ENCODE measurements at regions not wholly inside any gene's neighbourhood (a gene's known extent, or its start where the extent isn't known, plus 50 kb on each side); places are given as distances from the start of the nearest gene placed in this dataset.

DNA sequence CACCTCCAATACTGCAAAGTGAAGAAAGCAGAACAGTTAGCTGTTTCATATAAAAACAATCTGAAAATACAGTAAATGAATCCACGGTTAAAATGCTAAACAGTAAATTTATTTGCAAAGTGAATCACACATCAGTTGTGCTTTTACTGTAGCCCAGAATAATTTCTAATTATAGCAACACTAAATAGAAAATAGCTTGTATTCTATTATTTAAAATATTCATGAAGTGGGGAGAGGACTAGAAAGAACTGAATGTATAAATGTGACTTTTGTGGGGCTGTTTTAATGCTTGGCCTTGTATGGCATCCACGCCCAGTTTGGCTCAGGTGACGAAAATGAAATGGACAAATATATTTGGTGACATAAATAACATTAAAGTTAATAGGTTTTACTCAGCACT lies 148.2 kb downstream of the ATP23 start:
- no peaks in the 10 kb centered on the region for H3K4me1 ChIP-seq (ENCODE audit: insufficient read depth, low read length, severe bottlenecking)
- no peaks in the 10 kb centered on the region for H3F3A ChIP-seq (ENCODE audit: insufficient read depth, low read length)
- H3K79me2 ChIP-seq (ENCODE audit: insufficient read depth, low read length), result no peaks in the 10 kb centered on the region
- no peaks in the 10 kb centered on the region for H3K27me3 ChIP-seq (ENCODE audit: insufficient read depth, low read length)
- H3K36me3 ChIP-seq (ENCODE audit: insufficient read depth, low read length), result no peaks in the 10 kb centered on the region
- H3K9me3 ChIP-seq (ENCODE audit: low read length), result no peaks in the 10 kb centered on the region
- no peak overlapping the region for H3K9ac ChIP-seq (ENCODE audit: low read length)
- no peaks in the 10 kb centered on the region for H4K20me1 ChIP-seq (ENCODE audit: insufficient read depth, low read length)
- TF ChIP-seq EZH2 (IDR thresholded peaks at IDR 0.05; ENCODE audit: borderline replicate concordance, low read length), result no peak
- TF ChIP-seq, protein P1, sequence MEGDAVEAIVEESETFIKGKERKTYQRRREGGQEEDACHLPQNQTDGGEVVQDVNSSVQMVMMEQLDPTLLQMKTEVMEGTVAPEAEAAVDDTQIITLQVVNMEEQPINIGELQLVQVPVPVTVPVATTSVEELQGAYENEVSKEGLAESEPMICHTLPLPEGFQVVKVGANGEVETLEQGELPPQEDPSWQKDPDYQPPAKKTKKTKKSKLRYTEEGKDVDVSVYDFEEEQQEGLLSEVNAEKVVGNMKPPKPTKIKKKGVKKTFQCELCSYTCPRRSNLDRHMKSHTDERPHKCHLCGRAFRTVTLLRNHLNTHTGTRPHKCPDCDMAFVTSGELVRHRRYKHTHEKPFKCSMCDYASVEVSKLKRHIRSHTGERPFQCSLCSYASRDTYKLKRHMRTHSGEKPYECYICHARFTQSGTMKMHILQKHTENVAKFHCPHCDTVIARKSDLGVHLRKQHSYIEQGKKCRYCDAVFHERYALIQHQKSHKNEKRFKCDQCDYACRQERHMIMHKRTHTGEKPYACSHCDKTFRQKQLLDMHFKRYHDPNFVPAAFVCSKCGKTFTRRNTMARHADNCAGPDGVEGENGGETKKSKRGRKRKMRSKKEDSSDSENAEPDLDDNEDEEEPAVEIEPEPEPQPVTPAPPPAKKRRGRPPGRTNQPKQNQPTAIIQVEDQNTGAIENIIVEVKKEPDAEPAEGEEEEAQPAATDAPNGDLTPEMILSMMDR (IDR thresholded peaks at IDR 0.05; ENCODE audit: low read length), result no peak
- H3K9me2 ChIP-seq (ENCODE audit: low read depth, low read length), result no peaks in the 10 kb centered on the region
- no peak overlapping the region for H3K27ac ChIP-seq (ENCODE audit: low read depth, low read length, poor library complexity, severe bottlenecking)
- no peak overlapping the region for H3K4me3 ChIP-seq (ENCODE audit: low read depth, low read length, poor library complexity, severe bottlenecking)
- H2AFZ ChIP-seq (ENCODE audit: low read length), result no peak overlapping the region
- no peak overlapping the region for H3K4me2 ChIP-seq (ENCODE audit: low read length)

DNA sequence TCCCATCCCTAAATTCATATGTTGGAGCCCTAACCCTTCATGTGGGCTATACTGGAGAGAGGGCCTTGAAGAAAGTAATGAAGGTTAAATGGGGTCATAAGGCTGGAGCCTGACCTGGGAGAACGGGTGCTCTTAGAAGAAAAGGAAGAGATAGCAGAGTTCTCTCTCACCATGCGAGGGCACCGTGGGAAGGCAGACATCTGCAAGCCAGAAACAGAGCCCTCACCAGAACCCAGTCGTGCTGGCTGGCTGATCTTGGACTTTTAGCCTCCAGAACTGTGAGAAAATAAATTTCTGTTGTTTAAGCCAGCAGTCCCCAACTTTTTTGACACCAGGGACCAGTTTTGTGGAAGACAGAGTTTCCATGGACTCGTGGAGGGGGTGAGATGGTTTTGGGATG lies 149.3 kb downstream of the ATP23 start:
- TF ChIP-seq, protein P1 (IDR thresholded peaks at IDR 0.05; ENCODE audit: low read length), result no peak
- TF ChIP-seq EZH2 (IDR thresholded peaks at IDR 0.05; ENCODE audit: borderline replicate concordance, low read length), result no peak
- Histone ChIP-seq H3K36me3 (ENCODE audit: insufficient read depth, low read length) (no peaks in the 10 kb centered on the region), H4K20me1 (ENCODE audit: insufficient read depth, low read length) (no peaks in the 10 kb centered on the region), H3K27me3 (ENCODE audit: insufficient read depth, low read length) (no peaks in the 10 kb centered on the region), H3K4me1 (ENCODE audit: insufficient read depth, low read length, severe bottlenecking) (no peaks in the 10 kb centered on the region), H3K27ac (ENCODE audit: low read depth, low read length, poor library complexity, severe bottlenecking) (no peak overlapping the region), H3K9me3 (ENCODE audit: low read length) (no peaks in the 10 kb centered on the region), H3K4me2 (ENCODE audit: low read length) (no peak overlapping the region), H3K79me2 (ENCODE audit: insufficient read depth, low read length) (no peaks in the 10 kb centered on the region), H3F3A (ENCODE audit: insufficient read depth, low read length) (no peaks in the 10 kb centered on the region), H3K9ac (ENCODE audit: low read length) (no peak overlapping the region), H2AFZ (ENCODE audit: low read length) (no peak overlapping the region), H3K4me3 (ENCODE audit: low read depth, low read length, poor library complexity, severe bottlenecking) (no peak overlapping the region), H3K9me2 (ENCODE audit: low read depth, low read length) (no peaks in the 10 kb centered on the region)

DNA sequence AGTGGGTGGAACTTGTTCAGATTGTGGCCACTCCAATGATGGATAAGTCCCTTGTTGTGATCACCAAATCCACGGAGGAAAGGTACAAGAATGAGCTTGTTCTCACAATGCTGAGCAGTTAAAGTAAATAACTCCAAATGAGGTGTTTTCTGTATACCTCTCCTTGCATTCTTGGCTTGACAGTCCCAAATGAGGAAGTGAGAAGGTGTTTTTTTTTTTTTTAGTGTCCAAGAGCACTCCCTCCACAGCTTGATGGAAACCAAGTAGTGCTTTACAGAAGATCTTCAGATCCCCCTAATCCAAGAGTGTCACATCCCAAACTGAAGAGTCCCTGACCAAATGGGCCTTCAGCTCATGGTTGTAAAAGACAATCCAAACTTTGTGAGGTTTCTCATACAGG lies 153.6 kb downstream of the ATP23 start:
- Histone ChIP-seq H3F3A (ENCODE audit: insufficient read depth, low read length) (no peaks in the 10 kb centered on the region), H2AFZ (ENCODE audit: low read length) (no peak overlapping the region), H3K27me3 (ENCODE audit: insufficient read depth, low read length) (no peaks in the 10 kb centered on the region), H3K9me2 (ENCODE audit: low read depth, low read length) (no peaks in the 10 kb centered on the region), H3K79me2 (ENCODE audit: insufficient read depth, low read length) (no peaks in the 10 kb centered on the region), H3K4me1 (ENCODE audit: insufficient read depth, low read length, severe bottlenecking) (no peaks in the 10 kb centered on the region), H3K9me3 (ENCODE audit: low read length) (no peaks in the 10 kb centered on the region), H3K36me3 (ENCODE audit: insufficient read depth, low read length) (no peaks in the 10 kb centered on the region), H3K4me3 (ENCODE audit: low read depth, low read length, poor library complexity, severe bottlenecking) (no peak overlapping the region), H3K4me2 (ENCODE audit: low read length) (no peak overlapping the region), H3K9ac (ENCODE audit: low read length) (no peak overlapping the region), H3K27ac (ENCODE audit: low read depth, low read length, poor library complexity, severe bottlenecking) (no peak overlapping the region), H4K20me1 (ENCODE audit: insufficient read depth, low read length) (no peaks in the 10 kb centered on the region)
- TF ChIP-seq EZH2 (IDR thresholded peaks at IDR 0.05; ENCODE audit: borderline replicate concordance, low read length), result no peak
- TF ChIP-seq, protein P1 (IDR thresholded peaks at IDR 0.05; ENCODE audit: low read length), result no peak
